DND-41 (cell line): ENCODE measurements at regions not wholly inside any gene's neighbourhood (a gene's known extent, or its start where the extent isn't known, plus 50 kb on each side); places are given as distances from the start of the nearest gene placed in this dataset.

Experiments
- ATAC-seq: fragments of 200-7000 bp; cut with Tn5 transposase; 3 replicates; pipeline ENCODE4 v1.9.1; 2021; ENCODE audit warnings: low read depth; ENCODE audit not compliant: insufficient read depth
- DNase-seq: peaks from one replicate; pipeline ENCODE4 v3.0.0-alpha.2; 2020
- H2AFZ ChIP-seq: 2 replicates; pipeline ENCODE4 v1.6.0; 2012; ENCODE audit warnings: low read depth, low read length
- H3K27ac ChIP-seq: 2 replicates; pipeline ENCODE4 v1.5.1; 2012; ENCODE audit warnings: low read length, inconsistent platforms
- H3K27me3 ChIP-seq: fragments of 200-600 bp; sonication (generic); 2 replicates; pipeline ENCODE4 v1.6.0; 2012; ENCODE audit warnings: low read length, mild to moderate bottlenecking, inconsistent platforms; ENCODE audit not compliant: insufficient read depth, poor library complexity
- H3K36me3 ChIP-seq: 2 replicates; pipeline ENCODE4 v1.5.1; 2012; ENCODE audit warnings: low read length, inconsistent platforms; ENCODE audit not compliant: insufficient read depth
- H3K4me1 ChIP-seq: 2 replicates; pipeline ENCODE4 v1.5.1; 2012; ENCODE audit warnings: mild to moderate bottlenecking, low read length; ENCODE audit not compliant: insufficient read depth
- H3K4me2 ChIP-seq: 2 replicates; pipeline ENCODE4 v1.6.0; 2012; ENCODE audit warnings: mild to moderate bottlenecking, moderate library complexity, low read length, inconsistent platforms; ENCODE audit not compliant: insufficient read depth
- H3K4me3 ChIP-seq, 2 experiments: fragments of 200-600 bp in 1 of 2; shearing (Covaris generic) in 1 of 2; 2 replicates each; pipeline ENCODE4 v1.5.1; 2012 to 2016; ENCODE audit warnings: inconsistent platforms in 2 of 2, low read length in 2 of 2, mild to moderate bottlenecking in 2 of 2, low read depth in 1 of 2, moderate library complexity in 1 of 2
- H3K79me2 ChIP-seq: 2 replicates; pipeline ENCODE4 v1.6.0; 2012; ENCODE audit warnings: low read length, inconsistent platforms; ENCODE audit not compliant: insufficient read depth
- H3K9ac ChIP-seq: 2 replicates; pipeline ENCODE4 v1.6.0; 2012; ENCODE audit warnings: low read depth, mild to moderate bottlenecking, inconsistent platforms, low read length, moderate library complexity
- H3K9me3 ChIP-seq: 2 replicates; pipeline ENCODE4 v1.5.1; 2012; ENCODE audit warnings: low read length, moderate library complexity, mild to moderate bottlenecking, inconsistent platforms; ENCODE audit not compliant: insufficient read depth, severe bottlenecking
- H4K20me1 ChIP-seq: 2 replicates; pipeline ENCODE4 v1.6.0; 2012; ENCODE audit warnings: low read length; ENCODE audit not compliant: insufficient read depth
- EZH2 ChIP-seq: IDR thresholded peaks from 3 replicates; pipeline ENCODE4 v1.6.1; 2012; ENCODE audit warnings: borderline replicate concordance, low read depth, mild to moderate bottlenecking, moderate library complexity, low read length, inconsistent platforms; ENCODE audit not compliant: severe bottlenecking
- TF ChIP-seq, protein P1 (sequence below): IDR thresholded peaks from 2 replicates; pipeline ENCODE4 v1.5.1; 2012; ENCODE audit warnings: borderline replicate concordance, low read length, moderate library complexity, mild to moderate bottlenecking; ENCODE audit not compliant: poor library complexity, severe bottlenecking; ENCODE audit errors: extremely low read depth

DNA sequence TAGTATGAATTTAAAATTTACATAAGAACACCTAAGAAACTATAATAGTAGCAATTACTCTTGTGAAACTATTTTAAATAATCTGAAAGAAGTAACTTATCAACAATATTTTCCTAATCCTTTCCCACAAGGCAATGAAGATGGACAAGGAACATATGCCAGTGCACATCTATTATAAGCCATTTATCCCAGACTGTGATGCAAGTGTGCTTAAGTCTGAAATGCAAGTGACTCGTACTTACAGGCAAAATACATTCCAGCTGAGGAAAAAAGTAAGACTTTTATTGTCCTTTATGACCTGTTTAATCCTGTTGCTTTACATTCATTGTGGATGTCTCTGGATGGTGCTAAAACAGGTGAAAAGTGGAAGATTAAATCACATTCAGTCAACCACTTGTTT lies 709.4 kb downstream of the ZNF385D start:
- Histone ChIP-seq H4K20me1 (no peaks in the 10 kb centered on the region), H3K27me3 (no peaks in the 10 kb centered on the region)

DNA sequence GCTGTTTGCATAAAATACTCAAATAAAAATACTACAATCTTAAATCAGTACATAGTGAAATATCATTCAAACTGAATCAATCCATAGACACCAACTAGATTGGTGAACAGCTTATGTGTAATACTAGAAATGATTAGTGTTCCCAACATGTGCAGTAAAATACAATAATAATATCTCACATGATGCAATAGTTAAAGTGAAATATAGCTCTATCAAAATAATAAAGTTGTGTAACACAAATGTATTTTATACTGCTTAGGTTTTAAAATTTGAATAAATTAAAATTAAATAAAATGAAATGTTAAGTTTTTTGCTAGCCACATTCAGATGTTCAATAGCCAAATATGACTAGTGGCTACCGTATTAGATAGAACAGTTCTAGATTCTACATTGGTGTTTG lies 714.1 kb downstream of the ZNF385D start:
- no peak for TF ChIP-seq EZH2
- TF ChIP-seq, protein P1, sequence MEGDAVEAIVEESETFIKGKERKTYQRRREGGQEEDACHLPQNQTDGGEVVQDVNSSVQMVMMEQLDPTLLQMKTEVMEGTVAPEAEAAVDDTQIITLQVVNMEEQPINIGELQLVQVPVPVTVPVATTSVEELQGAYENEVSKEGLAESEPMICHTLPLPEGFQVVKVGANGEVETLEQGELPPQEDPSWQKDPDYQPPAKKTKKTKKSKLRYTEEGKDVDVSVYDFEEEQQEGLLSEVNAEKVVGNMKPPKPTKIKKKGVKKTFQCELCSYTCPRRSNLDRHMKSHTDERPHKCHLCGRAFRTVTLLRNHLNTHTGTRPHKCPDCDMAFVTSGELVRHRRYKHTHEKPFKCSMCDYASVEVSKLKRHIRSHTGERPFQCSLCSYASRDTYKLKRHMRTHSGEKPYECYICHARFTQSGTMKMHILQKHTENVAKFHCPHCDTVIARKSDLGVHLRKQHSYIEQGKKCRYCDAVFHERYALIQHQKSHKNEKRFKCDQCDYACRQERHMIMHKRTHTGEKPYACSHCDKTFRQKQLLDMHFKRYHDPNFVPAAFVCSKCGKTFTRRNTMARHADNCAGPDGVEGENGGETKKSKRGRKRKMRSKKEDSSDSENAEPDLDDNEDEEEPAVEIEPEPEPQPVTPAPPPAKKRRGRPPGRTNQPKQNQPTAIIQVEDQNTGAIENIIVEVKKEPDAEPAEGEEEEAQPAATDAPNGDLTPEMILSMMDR = no peak
- H3K4me3 ChIP-seq = no peak overlapping the region

More for the DNA sequence above, 709.4 kb downstream of the ZNF385D start:
- Histone ChIP-seq H3K79me2 (no peaks in the 10 kb centered on the region), H2AFZ (no peak overlapping the region), H3K9me3 (no peaks in the 10 kb centered on the region), H3K4me3 (no peak overlapping the region), H3K27ac (no peak overlapping the region), H3K36me3 (no peaks in the 10 kb centered on the region), H3K4me2 (no peak overlapping the region), H3K4me1 (no peaks in the 10 kb centered on the region), H3K9ac (no peak overlapping the region)
- DNase-seq = no peak
- no peak for TF ChIP-seq EZH2
- TF ChIP-seq, protein P1 = no peak
- ATAC-seq = no peak

DNA sequence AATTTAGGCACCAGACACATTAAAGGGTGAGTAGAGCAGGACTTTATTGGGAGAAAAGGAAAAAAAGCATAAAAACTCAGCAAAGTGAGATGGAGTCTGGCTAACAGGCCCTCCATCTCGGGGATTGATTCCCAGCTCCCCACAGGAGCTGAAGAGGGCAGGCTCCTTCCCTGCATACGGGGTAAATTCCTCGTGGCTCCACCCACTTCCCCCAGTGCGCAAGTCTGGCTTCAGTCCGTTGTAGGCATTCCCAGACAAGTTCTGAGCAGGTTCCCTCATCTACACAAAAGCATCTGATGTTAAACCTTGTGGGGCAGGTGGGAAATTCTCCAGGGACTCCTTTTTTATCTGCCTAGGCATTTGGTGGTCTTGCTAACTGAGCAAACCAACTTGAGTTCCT lies 722.6 kb downstream of the ZNF385D start:
- H3K36me3 ChIP-seq = no peaks in the 10 kb centered on the region
- H2AFZ ChIP-seq = no peak overlapping the region
- TF ChIP-seq, protein P1 = no peak
- TF ChIP-seq EZH2 = no peak
- no peaks in the 10 kb centered on the region for H3K27me3 ChIP-seq
- H3K4me2 ChIP-seq = no peak overlapping the region
- H3K27ac ChIP-seq = no peak overlapping the region
- H3K9ac ChIP-seq = no peak overlapping the region
- no peaks in the 10 kb centered on the region for H4K20me1 ChIP-seq
- no peaks in the 10 kb centered on the region for H3K4me1 ChIP-seq
- DNase-seq = no peak
- no peak overlapping the region for H3K4me3 ChIP-seq
- no peaks in the 10 kb centered on the region for H3K79me2 ChIP-seq
- H3K9me3 ChIP-seq = no peaks in the 10 kb centered on the region
- ATAC-seq = no peak

More for the DNA sequence above, 714.1 kb downstream of the ZNF385D start:
- no peak for DNase-seq
- Histone ChIP-seq H3K27ac (no peak overlapping the region), H3K4me2 (no peak overlapping the region), H2AFZ (no peak overlapping the region), H3K4me1 (no peaks in the 10 kb centered on the region), H3K9me3 (no peaks in the 10 kb centered on the region), H3K36me3 (no peaks in the 10 kb centered on the region), H3K9ac (no peak overlapping the region), H4K20me1 (no peaks in the 10 kb centered on the region), H3K79me2 (no peaks in the 10 kb centered on the region), H3K27me3 (no peaks in the 10 kb centered on the region)
- ATAC-seq = no peak

DNA sequence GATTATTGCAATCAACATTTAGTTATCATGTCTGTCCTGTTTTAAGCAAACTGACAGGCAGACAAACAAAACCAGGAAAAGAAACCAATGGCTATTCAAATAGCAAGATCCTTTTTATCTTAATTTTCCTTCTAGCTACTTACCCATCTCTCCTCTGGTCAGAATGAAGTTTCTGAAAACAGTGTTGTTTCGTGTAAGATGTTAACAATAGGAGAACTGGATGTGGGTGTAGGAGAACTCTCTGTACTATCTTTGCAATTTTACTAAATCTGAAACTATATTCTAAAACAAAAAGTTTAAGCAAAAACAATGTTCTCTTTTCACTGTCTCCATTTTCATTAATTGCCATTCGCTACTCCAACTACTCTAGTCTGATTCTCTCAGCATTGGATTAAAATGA lies 726.4 kb downstream of the ZNF385D start:
- no peak for ATAC-seq
- Histone ChIP-seq H3K36me3 (no peaks in the 10 kb centered on the region), H3K4me2 (no peak overlapping the region), H3K4me1 (no peaks in the 10 kb centered on the region), H3K27me3 (no peaks in the 10 kb centered on the region), H3K9ac (no peak overlapping the region), H2AFZ (no peak overlapping the region), H3K27ac (no peak overlapping the region), H3K9me3 (no peaks in the 10 kb centered on the region), H4K20me1 (no peaks in the 10 kb centered on the region), H3K4me3 (no peak overlapping the region), H3K79me2 (no peaks in the 10 kb centered on the region)
- no peak for DNase-seq
- TF ChIP-seq EZH2 = no peak
- TF ChIP-seq, protein P1 = no peak
